Liver (tissue), 8 donors: ENCODE measurements at regions not wholly inside any gene's neighbourhood (a gene's known extent, or its start where the extent isn't known, plus 50 kb on each side); places are given as distances from the start of the nearest gene placed in this dataset.

Source experiments
- DNase-seq: peaks from one replicate; pipeline ENCODE4 v3.0.0-alpha.2; 2017; ENCODE audit warnings: low spot score
- H3K27ac ChIP-seq, 2 donors: one replicate each; pipeline ENCODE4 v1.7.0; 2013; ENCODE audit warnings: inconsistent platforms in 2 of 2, low read length in 2 of 2, control low read depth in 1 of 2, low read depth in 1 of 2, mild to moderate bottlenecking in 1 of 2
- H3K27me3 ChIP-seq, 4 donors: one replicate each; pipeline versions ENCODE4 v1.6.1 to v1.7.0; 2013; ENCODE audit warnings: low read length in 3 of 4, inconsistent platforms in 1 of 4, mild to moderate bottlenecking in 1 of 4, moderate library complexity in 1 of 4; ENCODE audit not compliant: control insufficient read depth in 4 of 4, insufficient read depth in 4 of 4
- H3K36me3 ChIP-seq, 4 donors: one replicate each; pipeline versions ENCODE4 v1.6.1 to v1.7.0; 2013; ENCODE audit warnings: low read length in 3 of 4, mild to moderate bottlenecking in 3 of 4, low read depth in 1 of 4, moderate library complexity in 1 of 4; ENCODE audit not compliant: control insufficient read depth in 4 of 4, insufficient read depth in 3 of 4
- H3K4me1 ChIP-seq, 4 donors: one replicate each; pipeline versions ENCODE4 v1.6.1 to v1.7.0; 2013; ENCODE audit warnings: low read length in 3 of 4, mild to moderate bottlenecking in 3 of 4, moderate library complexity in 1 of 4; ENCODE audit not compliant: control insufficient read depth in 4 of 4, insufficient read depth in 4 of 4
- H3K4me3 ChIP-seq, 3 donors: one replicate each; pipeline versions ENCODE4 v1.6.1 to v1.7.0; 2013; ENCODE audit warnings: low read length in 3 of 3, control low read depth in 1 of 3, low read depth in 1 of 3, mild to moderate bottlenecking in 1 of 3
- H3K9ac ChIP-seq, 2 donors: one replicate each; pipeline ENCODE4 v1.7.0; 2013; ENCODE audit warnings: low read length in 2 of 2, mild to moderate bottlenecking in 2 of 2, moderate library complexity in 2 of 2, control low read depth in 1 of 2, low read depth in 1 of 2
- H3K9me3 ChIP-seq, 4 donors: one replicate each; pipeline versions ENCODE4 v1.6.1 to v1.7.0; 2013; ENCODE audit warnings: low read length in 3 of 4; ENCODE audit not compliant: control insufficient read depth in 4 of 4
- EGR1 ChIP-seq, 2 donors: IDR thresholded peaks; 2 replicates each; pipeline ENCODE4 v1.6.1; 2016 to 2018; ENCODE audit warnings: antibody characterized with exemption in 2 of 2, low read depth in 2 of 2
- FOXA1 ChIP-seq: IDR thresholded peaks from 2 replicates; pipeline ENCODE4 v1.6.1; 2016; ENCODE audit warnings: antibody characterized with exemption
- FOXA2 ChIP-seq: IDR thresholded peaks from 2 replicates; pipeline ENCODE4 v1.6.1; 2016; ENCODE audit warnings: antibody characterized with exemption
- HNF4A ChIP-seq, 2 donors: conservative IDR thresholded peaks; 2 replicates each; pipeline ENCODE4 v1.6.1; 2016; ENCODE audit warnings: antibody characterized with exemption in 2 of 2, mild to moderate bottlenecking in 2 of 2
- HNF4G ChIP-seq: IDR thresholded peaks from 2 replicates; pipeline ENCODE4 v1.6.1; 2016; ENCODE audit warnings: antibody characterized with exemption
- JUND ChIP-seq, 2 donors: IDR thresholded peaks; 2 replicates each; pipeline ENCODE4 v1.6.1; 2016; ENCODE audit warnings: antibody characterized with exemption in 2 of 2
- MAX ChIP-seq: IDR thresholded peaks from 2 replicates; pipeline ENCODE4 v1.6.1; 2016; ENCODE audit warnings: antibody characterized with exemption
- NR2F2 ChIP-seq: IDR thresholded peaks from 2 replicates; pipeline ENCODE4 v1.6.1; 2016; ENCODE audit warnings: antibody characterized with exemption
- RXRA ChIP-seq, 2 donors: IDR thresholded peaks; 2 replicates each; pipeline ENCODE4 v1.6.1; 2017 to 2018; ENCODE audit warnings: antibody characterized with exemption in 2 of 2, mild to moderate bottlenecking in 1 of 2
- SP1 ChIP-seq: IDR thresholded peaks from 2 replicates; pipeline ENCODE4 v1.6.1; 2018; ENCODE audit warnings: antibody characterized with exemption, mild to moderate bottlenecking
- TAF1 ChIP-seq: conservative IDR thresholded peaks from 2 replicates; pipeline ENCODE4 v1.6.1; 2016; ENCODE audit warnings: antibody characterized with exemption, mild to moderate bottlenecking
- YY1 ChIP-seq: IDR thresholded peaks from 2 replicates; pipeline ENCODE4 v1.6.1; 2016; ENCODE audit warnings: antibody characterized with exemption, mild to moderate bottlenecking
- WGBS: extraction: QIAGEN DNeasy Blood & Tissue Kit; methylation state at CpG from one replicate; pipeline ENCODE4 v1.1.7; 2013; 5-methylcytosine and 5-hydroxymethylcytosine counted together
- TF ChIP-seq, protein P1 (sequence below): IDR thresholded peaks from 2 replicates; pipeline ENCODE4 v1.6.1; 2016; ENCODE audit warnings: antibody characterized with exemption
- TF ChIP-seq, protein P2 (sequence below): IDR thresholded peaks from 2 replicates; pipeline ENCODE4 v1.6.1; 2016; ENCODE audit warnings: antibody characterized with exemption, mild to moderate bottlenecking
- TF ChIP-seq, protein P3 (sequence below): fragments of 150-350 bp; IDR thresholded peaks from 2 replicates; pipeline ENCODE4 v1.5.1; 2017; ENCODE audit warnings: improper control_type of control experiment, low read depth, low read length; ENCODE audit not compliant: missing input control
- TF ChIP-seq, protein P4 (sequence below): IDR thresholded peaks from 2 replicates; pipeline ENCODE4 v1.6.1; 2016; ENCODE audit warnings: antibody characterized with exemption
- donor health status: healthy.
- donor health status: healthy.
- donor health status: healthy.
- donor health status: healthy.
- donor health status: healthy.

- Histone ChIP-seq H3K36me3 (no peaks in the 10 kb centered on the region), H3K9ac (no peak overlapping the region), H3K4me3 (no peak overlapping the region), H3K27ac (no peak overlapping the region), H3K9me3 (no peaks in the 10 kb centered on the region), H3K4me1 (peaks cover 0 to 10% (median 5%) of the 10 kb centered on the region in 4 donors), H3K27me3 (no peaks in the 10 kb centered on the region)
- TF ChIP-seq FOXA2 = no peak
- TF ChIP-seq, protein P1, sequence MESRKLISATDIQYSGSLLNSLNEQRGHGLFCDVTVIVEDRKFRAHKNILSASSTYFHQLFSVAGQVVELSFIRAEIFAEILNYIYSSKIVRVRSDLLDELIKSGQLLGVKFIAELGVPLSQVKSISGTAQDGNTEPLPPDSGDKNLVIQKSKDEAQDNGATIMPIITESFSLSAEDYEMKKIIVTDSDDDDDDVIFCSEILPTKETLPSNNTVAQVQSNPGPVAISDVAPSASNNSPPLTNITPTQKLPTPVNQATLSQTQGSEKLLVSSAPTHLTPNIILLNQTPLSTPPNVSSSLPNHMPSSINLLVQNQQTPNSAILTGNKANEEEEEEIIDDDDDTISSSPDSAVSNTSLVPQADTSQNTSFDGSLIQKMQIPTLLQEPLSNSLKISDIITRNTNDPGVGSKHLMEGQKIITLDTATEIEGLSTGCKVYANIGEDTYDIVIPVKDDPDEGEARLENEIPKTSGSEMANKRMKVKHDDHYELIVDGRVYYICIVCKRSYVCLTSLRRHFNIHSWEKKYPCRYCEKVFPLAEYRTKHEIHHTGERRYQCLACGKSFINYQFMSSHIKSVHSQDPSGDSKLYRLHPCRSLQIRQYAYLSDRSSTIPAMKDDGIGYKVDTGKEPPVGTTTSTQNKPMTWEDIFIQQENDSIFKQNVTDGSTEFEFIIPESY = no peak
- no peak for TF ChIP-seq JUND (IDR thresholded peaks at IDR 0.05)
- TF ChIP-seq NR2F2 = peak; percentile 70
- TF ChIP-seq SP1 = peak; percentile 24
- no peak for TF ChIP-seq TAF1
- no peak for TF ChIP-seq FOXA1
- TF ChIP-seq HNF4G = no peak
- no peak for TF ChIP-seq YY1
- TF ChIP-seq, protein P2, sequence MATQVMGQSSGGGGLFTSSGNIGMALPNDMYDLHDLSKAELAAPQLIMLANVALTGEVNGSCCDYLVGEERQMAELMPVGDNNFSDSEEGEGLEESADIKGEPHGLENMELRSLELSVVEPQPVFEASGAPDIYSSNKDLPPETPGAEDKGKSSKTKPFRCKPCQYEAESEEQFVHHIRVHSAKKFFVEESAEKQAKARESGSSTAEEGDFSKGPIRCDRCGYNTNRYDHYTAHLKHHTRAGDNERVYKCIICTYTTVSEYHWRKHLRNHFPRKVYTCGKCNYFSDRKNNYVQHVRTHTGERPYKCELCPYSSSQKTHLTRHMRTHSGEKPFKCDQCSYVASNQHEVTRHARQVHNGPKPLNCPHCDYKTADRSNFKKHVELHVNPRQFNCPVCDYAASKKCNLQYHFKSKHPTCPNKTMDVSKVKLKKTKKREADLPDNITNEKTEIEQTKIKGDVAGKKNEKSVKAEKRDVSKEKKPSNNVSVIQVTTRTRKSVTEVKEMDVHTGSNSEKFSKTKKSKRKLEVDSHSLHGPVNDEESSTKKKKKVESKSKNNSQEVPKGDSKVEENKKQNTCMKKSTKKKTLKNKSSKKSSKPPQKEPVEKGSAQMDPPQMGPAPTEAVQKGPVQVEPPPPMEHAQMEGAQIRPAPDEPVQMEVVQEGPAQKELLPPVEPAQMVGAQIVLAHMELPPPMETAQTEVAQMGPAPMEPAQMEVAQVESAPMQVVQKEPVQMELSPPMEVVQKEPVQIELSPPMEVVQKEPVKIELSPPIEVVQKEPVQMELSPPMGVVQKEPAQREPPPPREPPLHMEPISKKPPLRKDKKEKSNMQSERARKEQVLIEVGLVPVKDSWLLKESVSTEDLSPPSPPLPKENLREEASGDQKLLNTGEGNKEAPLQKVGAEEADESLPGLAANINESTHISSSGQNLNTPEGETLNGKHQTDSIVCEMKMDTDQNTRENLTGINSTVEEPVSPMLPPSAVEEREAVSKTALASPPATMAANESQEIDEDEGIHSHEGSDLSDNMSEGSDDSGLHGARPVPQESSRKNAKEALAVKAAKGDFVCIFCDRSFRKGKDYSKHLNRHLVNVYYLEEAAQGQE = no peak
- TF ChIP-seq EGR1 (IDR thresholded peaks at IDR 0.05; ENCODE audit: low read depth in 2 of 2) = no peak
- peak; percentile 37 to 42 for TF ChIP-seq RXRA (IDR thresholded peaks at IDR 0.05)
- WGBS = 73% methylated on average over 6 of the region's 6 CpGs
- peak; percentile 21 for DNase-seq
Observed at GRCh38 chr2:217437290-217437870, 565.4 kb downstream of the TNS1 start.

GRCh38 chr2:217436386-217436785 lies 566.4 kb downstream of the TNS1 start:
- H3K27me3 ChIP-seq = no peaks in the 10 kb centered on the region
- peaks cover 0 to 10% (median 5%) of the 10 kb centered on the region in 4 donors for H3K4me1 ChIP-seq
- no peaks in the 10 kb centered on the region for H3K9me3 ChIP-seq
- H3K27ac ChIP-seq = no peak overlapping the region
- 79% methylated on average over 5 of the region's 5 CpGs for WGBS
- no peaks in the 10 kb centered on the region for H3K36me3 ChIP-seq
- no peak overlapping the region for H3K9ac ChIP-seq
- no peak for TF ChIP-seq TAF1
- TF ChIP-seq, protein P2 = no peak
- TF ChIP-seq RXRA (IDR thresholded peaks at IDR 0.05) = no peak
- no peak for TF ChIP-seq HNF4A (conservative IDR thresholded peaks at IDR 0.05)
- no peak for TF ChIP-seq JUND (IDR thresholded peaks at IDR 0.05)
- TF ChIP-seq EGR1 (IDR thresholded peaks at IDR 0.05; ENCODE audit: low read depth in 2 of 2) = no peak
- no peak for TF ChIP-seq YY1
- TF ChIP-seq, protein P3, sequence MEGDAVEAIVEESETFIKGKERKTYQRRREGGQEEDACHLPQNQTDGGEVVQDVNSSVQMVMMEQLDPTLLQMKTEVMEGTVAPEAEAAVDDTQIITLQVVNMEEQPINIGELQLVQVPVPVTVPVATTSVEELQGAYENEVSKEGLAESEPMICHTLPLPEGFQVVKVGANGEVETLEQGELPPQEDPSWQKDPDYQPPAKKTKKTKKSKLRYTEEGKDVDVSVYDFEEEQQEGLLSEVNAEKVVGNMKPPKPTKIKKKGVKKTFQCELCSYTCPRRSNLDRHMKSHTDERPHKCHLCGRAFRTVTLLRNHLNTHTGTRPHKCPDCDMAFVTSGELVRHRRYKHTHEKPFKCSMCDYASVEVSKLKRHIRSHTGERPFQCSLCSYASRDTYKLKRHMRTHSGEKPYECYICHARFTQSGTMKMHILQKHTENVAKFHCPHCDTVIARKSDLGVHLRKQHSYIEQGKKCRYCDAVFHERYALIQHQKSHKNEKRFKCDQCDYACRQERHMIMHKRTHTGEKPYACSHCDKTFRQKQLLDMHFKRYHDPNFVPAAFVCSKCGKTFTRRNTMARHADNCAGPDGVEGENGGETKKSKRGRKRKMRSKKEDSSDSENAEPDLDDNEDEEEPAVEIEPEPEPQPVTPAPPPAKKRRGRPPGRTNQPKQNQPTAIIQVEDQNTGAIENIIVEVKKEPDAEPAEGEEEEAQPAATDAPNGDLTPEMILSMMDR = no peak
- TF ChIP-seq, protein P4, sequence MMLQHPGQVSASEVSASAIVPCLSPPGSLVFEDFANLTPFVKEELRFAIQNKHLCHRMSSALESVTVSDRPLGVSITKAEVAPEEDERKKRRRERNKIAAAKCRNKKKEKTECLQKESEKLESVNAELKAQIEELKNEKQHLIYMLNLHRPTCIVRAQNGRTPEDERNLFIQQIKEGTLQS = no peak
- TF ChIP-seq FOXA1 = no peak
- no peak for TF ChIP-seq SP1
- TF ChIP-seq FOXA2 = no peak
- no peak for TF ChIP-seq MAX
- no peak for TF ChIP-seq NR2F2
- DNase-seq = peak; percentile 28
- no peak overlapping the region for H3K4me3 ChIP-seq
